H1 (cell line): ENCODE measurements at regions not wholly inside any gene's neighbourhood (a gene's known extent, or its start where the extent isn't known, plus 50 kb on each side); places are given as distances from the start of the nearest gene placed in this dataset.

Experiments used
- CTCF ChIA-PET: fragments of 300-600 bp; sonication (Branson Sonifier 250); formaldehyde crosslinking; loops from one replicate; lab custom pipeline; 2021; ENCODE audit not compliant: partially characterized antibody; lab: Charles Lee
- POLR2A ChIA-PET: fragments of 300-600 bp; sonication (Branson Sonifier 250); formaldehyde crosslinking; loops from one replicate; lab custom pipeline; 2021; ENCODE audit warnings: inconsistent platforms; ENCODE audit not compliant: partially characterized antibody; lab: Charles Lee
- DNase-seq, 2 experiments: peaks; one replicate each; pipeline versions ENCODE4 v3.0.0 to v3.0.0-alpha.2; 2010 to 2022; ENCODE audit warnings: low spot score in 2 of 2, low read depth in 1 of 2, mixed read lengths in 1 of 2
- FAIRE-seq: peaks from 2 replicates; lab custom pipeline; 2011; peaks lifted over from hg19 to GRCh38; lab: Jason Lieb, UNC
- H2AFZ ChIP-seq: 2 replicates; pipeline ENCODE4 v1.8.1; 2012; ENCODE audit warnings: low read length, inconsistent platforms
- H2AK5ac ChIP-seq: 2 replicates; pipeline ENCODE4 v1.6.1; 2013; ENCODE audit warnings: low read depth, low read length
- H2BK120ac ChIP-seq: replicated peaks from 2 replicates; pipeline ENCODE3; 2013; ENCODE audit warnings: low read depth, low read length, inconsistent platforms
- H2BK12ac ChIP-seq: 2 replicates; pipeline ENCODE4 v1.6.1; 2013; ENCODE audit warnings: low read depth, low read length
- H2BK15ac ChIP-seq: 2 replicates; pipeline ENCODE4 v1.6.1; 2013; ENCODE audit warnings: low read length
- H2BK20ac ChIP-seq: 2 replicates; pipeline ENCODE4 v1.6.1; 2013; ENCODE audit warnings: low read length
- H2BK5ac ChIP-seq: 2 replicates; pipeline ENCODE4 v1.6.1; 2013; ENCODE audit warnings: low read depth, low read length
- H3K14ac ChIP-seq: 2 replicates; pipeline ENCODE4 v1.6.1; 2013; ENCODE audit warnings: inconsistent platforms; ENCODE audit not compliant: insufficient read length
- H3K18ac ChIP-seq: 2 replicates; pipeline ENCODE4 v1.6.1; 2013; ENCODE audit warnings: low read length; ENCODE audit errors: extremely low read depth
- H3K23ac ChIP-seq: 2 replicates; pipeline ENCODE4 v1.6.1; 2013; ENCODE audit warnings: inconsistent platforms; ENCODE audit not compliant: insufficient read length
- H3K23me2 ChIP-seq: 2 replicates; pipeline ENCODE4 v1.6.1; 2013; ENCODE audit warnings: low read depth, low read length
- H3K27ac ChIP-seq: 2 replicates; pipeline ENCODE4 v1.6.1; 2011; ENCODE audit warnings: low read depth, low read length, inconsistent platforms
- H3K27me3 ChIP-seq, 4 experiments: replicated peaks in 1 of 4; 1 replicate in 1 of 4; 2 replicates in 3 of 4; pipeline versions ENCODE4 v1.6.1 to v1.8.1; 2011 to 2013; ENCODE audit warnings: low read length in 3 of 4, mild to moderate bottlenecking in 3 of 4, inconsistent platforms in 2 of 4, mixed read lengths in 2 of 4, moderate library complexity in 1 of 4; ENCODE audit not compliant: control insufficient read depth in 3 of 4, insufficient read depth in 3 of 4; ENCODE audit errors: extremely low read depth in 1 of 4
- H3K36me3 ChIP-seq, 4 experiments: 2 replicates each; pipeline versions ENCODE4 v1.6.1 to v1.8.1; 2011 to 2013; ENCODE audit warnings: mild to moderate bottlenecking in 4 of 4, low read length in 3 of 4, moderate library complexity in 2 of 4, control low read depth in 1 of 4, inconsistent platforms in 1 of 4; ENCODE audit not compliant: insufficient read depth in 4 of 4, control insufficient read depth in 2 of 4
- H3K4ac ChIP-seq: replicated peaks from 2 replicates; pipeline ENCODE3; 2013; ENCODE audit warnings: low read length, low read depth, mixed read lengths, inconsistent platforms; ENCODE audit not compliant: insufficient read length
- H3K4me1 ChIP-seq, 4 experiments: replicated peaks in 1 of 4; 1 replicate in 1 of 4; 2 replicates in 3 of 4; pipeline versions ENCODE4 v1.6.1 to v1.8.1; 2011 to 2013; ENCODE audit warnings: low read length in 3 of 4, inconsistent platforms in 2 of 4, mixed read lengths in 1 of 4; ENCODE audit not compliant: insufficient read depth in 4 of 4, control insufficient read depth in 3 of 4
- H3K4me2 ChIP-seq, 2 experiments: 2 replicates each; pipeline versions ENCODE4 v1.6.1 to v1.8.1; 2011 to 2013; ENCODE audit warnings: low read depth in 2 of 2, low read length in 2 of 2, control low read depth in 1 of 2, inconsistent platforms in 1 of 2, mild to moderate bottlenecking in 1 of 2; ENCODE audit not compliant: insufficient read depth in 1 of 2
- H3K4me3 ChIP-seq, 4 experiments: fragments of 200-600, 300-600 bp in 1 of 4; sonication (generic), shearing (Covaris generic), sonication (Bioruptor Twin) in 1 of 4; 2 replicates each; pipeline versions ENCODE4 v1.5.1 to v1.8.1; 2011 to 2016; ENCODE audit warnings: low read length in 4 of 4, low read depth in 3 of 4, control low read depth in 2 of 4, inconsistent platforms in 2 of 4, mild to moderate bottlenecking in 2 of 4, mixed read lengths in 1 of 4, moderate library complexity in 1 of 4; ENCODE audit not compliant: insufficient read depth in 2 of 4; ENCODE audit errors: extremely low read depth in 1 of 4
- H3K56ac ChIP-seq: replicated peaks from 2 replicates; pipeline ENCODE3; 2013; ENCODE audit warnings: low read depth, mild to moderate bottlenecking, mixed read lengths, low read length, inconsistent platforms; ENCODE audit not compliant: insufficient read length
- H3K79me1 ChIP-seq: 2 replicates; pipeline ENCODE4 v1.6.1; 2013; ENCODE audit warnings: low read depth, low read length, control low read depth
- H3K79me2 ChIP-seq, 2 experiments: 2 replicates each; pipeline versions ENCODE4 v1.6.1 to v1.8.1; 2012 to 2013; ENCODE audit warnings: low read length in 2 of 2, mild to moderate bottlenecking in 2 of 2, inconsistent platforms in 1 of 2; ENCODE audit not compliant: insufficient read depth in 2 of 2, control insufficient read depth in 1 of 2
- H3K9ac ChIP-seq, 4 experiments: replicated peaks in 1 of 4; 1 replicate in 1 of 4; 2 replicates in 3 of 4; pipeline versions ENCODE4 v1.6.1 to v1.8.1; 2011 to 2013; ENCODE audit warnings: low read depth in 3 of 4, low read length in 3 of 4, control low read depth in 2 of 4, mild to moderate bottlenecking in 2 of 4, moderate library complexity in 2 of 4, inconsistent platforms in 1 of 4; ENCODE audit errors: extremely low read depth in 1 of 4
- H3K9me3 ChIP-seq, 2 experiments: 2 replicates each; pipeline versions ENCODE4 v1.6.1 to v1.8.1; 2012 to 2013; ENCODE audit warnings: mild to moderate bottlenecking in 2 of 2, moderate library complexity in 2 of 2, control low read depth in 1 of 2, inconsistent platforms in 1 of 2, low read depth in 1 of 2, low read length in 1 of 2, mixed read lengths in 1 of 2; ENCODE audit not compliant: insufficient read depth in 2 of 2
- H4K20me1 ChIP-seq, 2 experiments: replicated peaks in 1 of 2; 2 replicates each; pipeline versions ENCODE3 to v1.8.1; 2011 to 2013; ENCODE audit warnings: inconsistent platforms in 2 of 2, low read length in 2 of 2, mild to moderate bottlenecking in 1 of 2; ENCODE audit not compliant: insufficient read depth in 2 of 2, control insufficient read depth in 1 of 2
- H4K5ac ChIP-seq: 2 replicates; pipeline ENCODE4 v1.6.1; 2013; ENCODE audit warnings: low read length, low read depth, mixed read lengths, inconsistent platforms; ENCODE audit not compliant: insufficient read length
- H4K8ac ChIP-seq: 2 replicates; pipeline ENCODE4 v1.8.0; 2013; ENCODE audit warnings: mild to moderate bottlenecking, moderate library complexity, low read length, inconsistent platforms; ENCODE audit not compliant: insufficient read depth; ENCODE audit errors: extremely low read depth
- H4K91ac ChIP-seq: replicated peaks from 2 replicates; pipeline ENCODE3; 2013; ENCODE audit warnings: low read length, mixed read lengths, inconsistent platforms; ENCODE audit not compliant: insufficient read length
- BRCA1 ChIP-seq: IDR thresholded peaks from 2 replicates; pipeline ENCODE4 v1.6.1; 2012; ENCODE audit warnings: low read depth, low read length, improper control_type of control experiment
- CBX5 ChIP-seq: fragments of 300-800, 300-1000 bp; sonication (generic); IDR thresholded peaks from 2 replicates; pipeline ENCODE4 v1.7.1; 2016; ENCODE audit warnings: antibody characterized with exemption, low read length, low read depth
- CREB1 ChIP-seq: IDR thresholded peaks from 2 replicates; pipeline ENCODE4 v1.6.1; 2012; ENCODE audit warnings: inconsistent platforms
- EP300 ChIP-seq, 2 experiments: IDR thresholded peaks; 1 replicate in 1 of 2; 2 replicates in 1 of 2; pipeline ENCODE4 v1.6.1; 2011 to 2012; ENCODE audit warnings: low read depth in 2 of 2, low read length in 2 of 2, mild to moderate bottlenecking in 2 of 2, borderline replicate concordance in 1 of 2, inconsistent platforms in 1 of 2, moderate library complexity in 1 of 2
- GTF2F1 ChIP-seq: IDR thresholded peaks from 2 replicates; pipeline ENCODE4 v1.6.1; 2012; ENCODE audit warnings: low read depth, low read length, improper control_type of control experiment, borderline replicate concordance
- JUN ChIP-seq: IDR thresholded peaks from 2 replicates; pipeline ENCODE4 v1.6.1; 2011; ENCODE audit warnings: low read depth, mild to moderate bottlenecking, improper control_type of control experiment, low read length
- JUND ChIP-seq: IDR thresholded peaks from 2 replicates; pipeline ENCODE4 v1.6.1; 2011; ENCODE audit warnings: mild to moderate bottlenecking, improper control_type of control experiment, low read length
- KDM4A ChIP-seq: IDR thresholded peaks from one replicate; pipeline ENCODE4 v1.7.1; 2012; ENCODE audit warnings: low read depth, mild to moderate bottlenecking, moderate library complexity, low read length, inconsistent platforms; ENCODE audit not compliant: severe bottlenecking
- MAFK ChIP-seq: IDR thresholded peaks from 2 replicates; pipeline ENCODE4 v1.6.1; 2012; ENCODE audit warnings: low read depth, mild to moderate bottlenecking, improper control_type of control experiment, low read length
- SIX5 ChIP-seq: IDR thresholded peaks from 2 replicates; pipeline ENCODE4 v1.6.1; 2011; ENCODE audit warnings: mild to moderate bottlenecking, low read depth, low read length
- SP4 ChIP-seq: IDR thresholded peaks from 2 replicates; pipeline ENCODE4 v1.6.1; 2012; ENCODE audit warnings: low read length, inconsistent platforms
- SRF ChIP-seq: IDR thresholded peaks from 2 replicates; pipeline ENCODE4 v1.6.1; 2011; ENCODE audit warnings: mild to moderate bottlenecking, low read depth, low read length, moderate library complexity
- WGBS, 2 experiments: shearing (Covaris generic) in 1 of 2; methylation state at CpG; one replicate each; pipeline versions ENCODE4 v1.1.6 to v1.1.7; 2013 to 2015; ENCODE audit warnings: low lambda C conversion rate in 2 of 2, mixed read lengths in 2 of 2, inconsistent platforms in 1 of 2, low coverage in 1 of 2, missing lambda C conversion rate in 1 of 2; ENCODE audit not compliant: insufficient replicate concordance in 2 of 2, insufficient coverage in 1 of 2, insufficient read length in 1 of 2; ENCODE audit errors: extremely low coverage in 1 of 2, missing lambda C conversion rate in 1 of 2; 5-methylcytosine and 5-hydroxymethylcytosine counted together
- TF ChIP-seq, protein P1 (sequence below): IDR thresholded peaks from 2 replicates; pipeline ENCODE4 v1.6.1; 2012; ENCODE audit warnings: inconsistent platforms

DNA sequence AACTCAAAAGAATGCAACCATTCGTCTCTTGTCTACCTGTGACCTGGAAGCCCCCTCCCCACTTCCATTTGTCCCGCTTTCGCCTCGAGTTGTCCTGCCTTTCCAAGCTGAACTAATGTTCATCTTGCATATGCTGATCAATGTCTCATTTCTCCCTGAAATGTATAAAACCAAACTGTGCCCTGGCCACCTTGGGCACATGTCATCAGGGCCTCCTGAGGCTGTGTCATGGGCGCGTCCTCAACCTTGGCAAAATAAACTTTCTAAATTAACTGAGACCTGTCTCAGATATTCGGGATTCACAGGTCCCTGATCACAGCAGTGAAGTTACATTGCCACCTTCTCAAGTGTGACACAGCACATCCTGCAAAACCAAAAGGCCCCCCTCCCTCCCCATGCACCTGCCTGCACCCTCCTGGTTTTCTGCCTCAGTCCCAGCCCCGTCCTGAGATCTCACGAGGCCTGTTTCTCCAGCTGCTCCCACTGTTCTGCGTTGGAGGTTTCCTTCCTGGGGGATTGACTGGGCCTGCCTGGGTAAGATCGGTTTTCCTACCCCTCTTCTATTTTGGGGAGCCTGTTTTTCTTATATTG lies 1328.7 kb downstream of the TBC1D22A start:
- no peaks in the 10 kb centered on the region for H3K36me3 ChIP-seq
- 89% methylated on average over 11 of the region's 11 CpGs; no CpG with 5 or more reads in 1 of the 2 experiments for WGBS, 2 experiments
- no peak for FAIRE-seq

More for the DNA sequence above, 1328.7 kb downstream of the TBC1D22A start:
- Histone ChIP-seq H3K23me2 (no peaks in the 10 kb centered on the region), H3K9ac (no peak overlapping the region), H4K91ac (no peak overlapping the region), H2BK120ac (no peak overlapping the region), H3K79me1 (no peaks in the 10 kb centered on the region; the same call in 1 of the 2 replicates), H3K9me3 (no peaks in the 10 kb centered on the region), H3K4me2 (no peak overlapping the region), H3K4me3 (no peak overlapping the region), H2AFZ (no peak overlapping the region), H2BK12ac (no peak overlapping the region), H2BK5ac (no peak overlapping the region), H3K14ac (no peak overlapping the region), H2BK20ac (no peak overlapping the region), H3K4ac (no peak overlapping the region), H3K4me1 (peaks cover 0 to 4% (median 0%) of the 10 kb centered on the region in 4 experiments; a peak in 1 of 7 replicates), H2AK5ac (no peak overlapping the region), H3K27me3 (no peaks in the 10 kb centered on the region), H3K56ac (no peak overlapping the region), H3K27ac (no peak overlapping the region), H2BK15ac (no peak overlapping the region), H4K8ac (no peak overlapping the region), H3K23ac (no peak overlapping the region), H4K5ac (no peak overlapping the region), H4K20me1 (no peaks in the 10 kb centered on the region), H3K79me2 (no peaks in the 10 kb centered on the region), H3K18ac (no peak overlapping the region)
- TF ChIP-seq GTF2F1 (no peak), CBX5 (no peak), JUN (no peak), KDM4A (no peak), EP300 (IDR thresholded peaks at IDR 0.05; ENCODE audit: borderline replicate concordance in 1 of 2, low read depth in 2 of 2, low read length in 2 of 2) (no peak), JUND (no peak), SIX5 (no peak), BRCA1 (no peak), MAFK (no peak), SP4 (no peak), CREB1 (no peak), SRF (no peak)
- TF ChIP-seq, protein P1, sequence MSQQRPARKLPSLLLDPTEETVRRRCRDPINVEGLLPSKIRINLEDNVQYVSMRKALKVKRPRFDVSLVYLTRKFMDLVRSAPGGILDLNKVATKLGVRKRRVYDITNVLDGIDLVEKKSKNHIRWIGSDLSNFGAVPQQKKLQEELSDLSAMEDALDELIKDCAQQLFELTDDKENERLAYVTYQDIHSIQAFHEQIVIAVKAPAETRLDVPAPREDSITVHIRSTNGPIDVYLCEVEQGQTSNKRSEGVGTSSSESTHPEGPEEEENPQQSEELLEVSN, result no peak
- no peak for DNase-seq
- ChIA-PET CTCF (interaction anchor here (0.8 kb wide), 1 partner anchor 26 kb away, joined by 4 read pairs; no protein-coding TSS in a partner anchor), POLR2A (no interaction called here)
